T-helper 17 cell (primary cell): ENCODE measurements at regions not wholly inside any gene's neighbourhood (a gene's known extent, or its start where the extent isn't known, plus 50 kb on each side); places are given as distances from the start of the nearest gene placed in this dataset.

ENCODE experiments used
- ATAC-seq: fragments of 150-1000 bp; cut with Tn5 transposase; 2 replicates; pipeline ENCODE4 v1.10.0; 2021; ENCODE audit warnings: mild to moderate bottlenecking, moderate library complexity
- DNase-seq, 3 donors: peaks; one replicate each; pipeline versions ENCODE4 v3.0.0 to v3.0.0-alpha.2; 2020 to 2021
- H3K9me3 ChIP-seq: one replicate; pipeline ENCODE4 v1.7.0; 2013; ENCODE audit warnings: low read length, mild to moderate bottlenecking; ENCODE audit not compliant: control insufficient read depth, poor library complexity, severe bottlenecking
- H3K27ac Mint-ChIP-seq: one replicate; pipeline ENCODE4 v1.8.0; 2022; ENCODE audit warnings: mild to moderate bottlenecking, moderate library complexity, mixed read lengths
- H3K27me3 Mint-ChIP-seq: one replicate; pipeline ENCODE4 v1.8.0; 2022; ENCODE audit warnings: mixed read lengths
- H3K36me3 Mint-ChIP-seq: one replicate; pipeline ENCODE4 v1.8.0; 2022; ENCODE audit warnings: low read depth, mixed read lengths
- H3K4me1 Mint-ChIP-seq: one replicate; pipeline ENCODE4 v1.8.0; 2022; ENCODE audit warnings: mild to moderate bottlenecking, mixed read lengths
- H3K4me3 Mint-ChIP-seq: one replicate; pipeline ENCODE4 v1.8.0; 2022; ENCODE audit warnings: mild to moderate bottlenecking, moderate library complexity, mixed read lengths

DNA sequence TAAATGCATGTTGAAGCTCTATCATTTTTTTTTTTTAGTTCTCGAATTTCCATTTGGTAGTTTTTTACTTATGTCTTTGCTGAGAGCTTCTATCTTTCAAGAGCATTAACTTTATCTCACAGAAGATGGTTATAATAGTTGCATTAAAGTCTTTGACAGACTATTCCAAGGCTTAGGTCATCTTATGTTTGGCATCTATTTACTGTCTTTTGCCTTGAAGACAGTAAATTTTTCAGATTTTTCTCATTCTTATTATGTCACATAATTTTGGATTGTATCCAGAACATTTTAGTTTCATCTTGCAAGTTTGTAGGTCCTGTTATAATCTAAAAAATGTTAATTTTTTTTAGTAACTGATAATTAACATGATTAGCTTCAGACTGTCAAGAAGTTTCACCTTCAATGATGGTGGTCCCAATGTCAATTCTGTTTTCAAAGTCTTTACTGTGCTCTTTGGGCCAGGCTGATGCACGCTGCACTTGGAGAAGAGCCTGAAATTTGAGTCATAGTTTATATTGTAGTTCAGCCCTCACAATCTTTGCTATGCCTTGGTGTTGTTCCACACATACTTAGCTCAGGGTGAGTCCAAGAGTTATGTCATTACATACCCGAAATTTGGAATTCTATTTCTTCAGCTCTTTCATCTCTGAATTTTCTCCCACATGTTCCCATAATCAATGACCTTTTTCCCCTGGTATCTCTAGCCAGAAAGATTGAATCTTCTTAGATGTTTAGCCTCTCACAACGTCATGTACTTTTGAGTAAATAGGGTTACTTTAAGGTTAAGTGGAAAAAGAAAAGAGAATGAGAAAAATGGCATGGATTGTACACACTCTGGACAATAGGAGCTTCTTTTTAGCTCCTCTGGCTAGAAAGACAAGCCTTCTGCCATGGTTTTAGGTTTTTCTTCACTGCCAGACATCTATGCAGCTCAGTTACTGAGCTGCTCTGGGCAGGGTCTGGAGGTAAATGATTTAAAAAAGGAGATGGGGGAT, 110.3 kb upstream of the BTBD3 start:
- H3K36me3 Mint-ChIP-seq: no peaks in the 10 kb centered on the region
- H3K27ac Mint-ChIP-seq: no peak overlapping the region
- DNase-seq (no peak), ATAC-seq (no peak)
- no peaks in the 10 kb centered on the region for H3K4me1 Mint-ChIP-seq
- no peaks in the 10 kb centered on the region for H3K27me3 Mint-ChIP-seq
- no peaks in the 10 kb centered on the region for H3K9me3 ChIP-seq
- no peak overlapping the region for H3K4me3 Mint-ChIP-seq

DNA sequence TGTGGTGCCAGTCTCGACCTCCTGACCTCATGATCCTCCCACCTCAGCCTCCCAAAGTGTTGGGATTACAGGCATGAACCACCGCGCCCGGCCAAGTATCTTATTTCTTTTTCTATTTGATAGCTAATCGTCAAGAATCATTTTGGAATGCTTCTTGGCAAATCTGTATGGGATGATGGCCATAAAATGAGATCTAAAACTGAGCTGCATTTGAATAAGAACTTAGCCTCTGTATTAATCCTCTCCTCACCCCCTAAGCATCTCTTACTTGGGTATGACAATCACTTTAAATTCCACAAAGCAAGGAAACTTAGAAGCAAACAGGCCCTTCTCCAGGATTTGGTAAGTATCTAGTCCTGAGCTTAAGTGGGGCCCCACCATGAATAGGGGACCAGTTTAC, 108.9 kb upstream of the BTBD3 start:
- Mint-ChIP-seq H3K27ac (no peak overlapping the region), H3K4me3 (no peak overlapping the region), H3K27me3 (no peaks in the 10 kb centered on the region), H3K4me1 (no peaks in the 10 kb centered on the region), H3K36me3 (no peaks in the 10 kb centered on the region)
- ATAC-seq (no peak), DNase-seq (no peak)
- H3K9me3 ChIP-seq: no peaks in the 10 kb centered on the region

DNA sequence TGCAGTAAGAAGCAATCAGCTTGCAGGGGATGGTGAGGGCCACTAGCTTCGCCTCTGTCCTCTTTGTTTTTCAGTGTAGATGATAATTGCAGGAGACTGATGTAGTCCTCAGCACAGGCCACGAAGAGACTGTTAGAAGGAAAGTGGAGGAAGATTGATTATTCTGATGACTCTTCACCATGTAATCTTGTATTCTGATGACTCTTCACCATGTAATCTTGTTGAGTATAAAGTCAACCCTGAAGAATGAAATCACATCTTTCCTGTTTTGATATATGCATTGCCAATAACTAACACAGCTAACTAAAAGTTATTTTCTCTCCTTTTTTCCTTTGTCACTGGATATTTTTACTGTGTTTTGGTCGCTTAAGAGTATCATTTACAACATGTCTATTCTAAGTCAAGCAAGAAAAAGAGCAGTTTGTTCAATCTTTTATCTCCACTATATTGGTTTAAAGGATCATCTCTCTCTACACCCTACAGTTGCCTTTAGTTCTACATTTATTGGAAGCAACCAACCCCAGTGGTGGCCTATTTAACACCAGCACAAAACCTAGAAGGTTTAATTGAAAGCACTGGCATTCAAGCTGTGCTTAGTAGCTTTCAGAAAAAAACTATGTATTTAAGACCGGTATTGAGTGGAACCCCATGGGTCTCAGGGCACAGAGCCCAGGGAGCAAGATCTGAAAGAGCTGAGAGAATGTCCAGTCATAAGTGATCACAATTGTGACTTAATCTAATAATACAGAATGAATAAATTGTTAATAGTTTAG, 107.2 kb upstream of the BTBD3 start:
- no peaks in the 10 kb centered on the region for H3K36me3 Mint-ChIP-seq
- ATAC-seq: no peak
- H3K27me3 Mint-ChIP-seq: no peaks in the 10 kb centered on the region
- H3K27ac Mint-ChIP-seq: no peak overlapping the region
- DNase-seq: no peak
- H3K4me1 Mint-ChIP-seq: no peaks in the 10 kb centered on the region
- H3K9me3 ChIP-seq: no peaks in the 10 kb centered on the region
- no peak overlapping the region for H3K4me3 Mint-ChIP-seq

DNA sequence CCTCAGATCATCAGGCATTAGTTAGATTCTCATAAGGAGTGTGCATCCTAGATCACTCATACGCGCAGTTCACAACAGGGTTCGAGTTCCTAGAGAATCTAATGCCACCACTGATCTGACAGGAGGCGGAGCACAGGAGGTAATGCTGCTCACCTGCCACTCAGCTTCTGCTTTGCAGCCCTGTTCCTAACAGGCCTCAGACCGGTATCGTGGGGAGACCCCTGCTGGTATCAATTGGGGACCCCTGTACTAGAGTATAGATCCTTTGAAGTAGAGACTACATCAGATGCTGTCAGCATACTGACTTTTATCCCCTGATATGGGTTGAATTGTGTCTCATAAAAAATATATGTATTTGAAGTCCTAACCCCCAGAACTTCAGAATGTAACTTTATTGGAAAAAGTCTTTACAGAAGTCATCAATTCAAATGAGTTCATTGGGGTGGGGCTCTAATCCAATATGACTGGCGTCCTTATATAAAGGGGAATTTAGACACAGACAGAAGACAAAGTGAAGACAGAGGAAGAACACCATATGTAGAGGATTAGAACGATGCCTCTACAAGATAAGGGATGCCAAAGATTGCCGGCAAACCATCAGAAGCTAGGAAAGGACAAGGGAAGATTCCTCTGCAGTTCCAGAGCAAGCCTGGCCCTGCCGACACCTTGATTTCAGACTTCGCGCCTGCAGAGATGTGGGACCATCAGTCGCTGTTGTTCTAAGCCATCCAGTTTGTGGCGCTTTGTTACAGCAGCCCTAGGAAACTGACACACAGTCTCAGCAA, 104.4 kb upstream of the BTBD3 start:
- Mint-ChIP-seq H3K4me3 (no peak overlapping the region), H3K36me3 (no peaks in the 10 kb centered on the region), H3K27ac (no peak overlapping the region), H3K4me1 (no peaks in the 10 kb centered on the region), H3K27me3 (no peaks in the 10 kb centered on the region)
- no peaks in the 10 kb centered on the region for H3K9me3 ChIP-seq
- ATAC-seq (no peak), DNase-seq (no peak)

DNA sequence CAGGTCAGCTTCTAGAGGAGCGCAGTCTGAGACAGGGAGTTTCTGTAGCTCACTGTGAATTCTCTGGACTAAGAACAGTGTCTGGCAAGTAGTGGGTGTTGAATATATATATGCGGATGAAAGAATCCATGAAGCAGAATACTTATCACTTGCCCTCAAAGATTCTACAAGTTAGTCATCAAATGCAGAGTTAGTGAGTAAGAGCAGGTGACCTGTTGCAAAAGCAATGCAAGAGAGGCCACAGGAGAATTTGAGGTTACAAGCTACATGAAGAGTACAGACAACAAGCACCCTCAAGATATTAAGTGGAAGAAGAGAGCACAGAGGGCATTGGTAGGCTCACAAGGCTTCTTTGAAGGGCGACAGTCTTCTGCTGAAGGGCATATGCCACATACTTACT, 103.4 kb upstream of the BTBD3 start:
- no peaks in the 10 kb centered on the region for H3K4me1 Mint-ChIP-seq
- ATAC-seq: no peak

DNA sequence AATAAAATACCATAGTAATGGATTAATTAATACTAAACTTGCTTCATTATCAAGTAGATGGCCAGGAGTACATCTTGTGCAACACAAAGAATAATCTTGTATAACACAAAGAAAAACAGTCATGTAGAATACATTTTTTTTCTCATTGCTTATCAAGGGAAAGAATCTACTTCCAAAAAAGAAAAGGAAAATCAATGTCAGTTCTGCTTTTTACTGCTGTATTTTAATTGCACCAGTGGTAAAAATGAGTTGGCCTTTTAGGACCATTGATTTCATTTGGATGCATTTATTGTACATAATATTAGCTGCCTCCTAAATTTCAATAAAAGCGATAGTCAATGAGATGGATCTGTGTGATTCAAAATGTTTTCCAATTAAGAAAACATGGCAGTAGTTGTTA, 96.9 kb upstream of the BTBD3 start:
- DNase-seq (no peak), ATAC-seq (no peak)
- H3K4me3 Mint-ChIP-seq: no peak overlapping the region
- no peaks in the 10 kb centered on the region for H3K4me1 Mint-ChIP-seq
- H3K27me3 Mint-ChIP-seq: no peaks in the 10 kb centered on the region
- H3K27ac Mint-ChIP-seq: no peak overlapping the region
- H3K36me3 Mint-ChIP-seq: no peaks in the 10 kb centered on the region
- no peaks in the 10 kb centered on the region for H3K9me3 ChIP-seq

More for the DNA sequence above, 103.4 kb upstream of the BTBD3 start:
- H3K27ac Mint-ChIP-seq: no peak overlapping the region
- H3K9me3 ChIP-seq: no peaks in the 10 kb centered on the region
- no peak overlapping the region for H3K4me3 Mint-ChIP-seq
- H3K36me3 Mint-ChIP-seq: no peaks in the 10 kb centered on the region
- DNase-seq: no peak
- no peaks in the 10 kb centered on the region for H3K27me3 Mint-ChIP-seq

DNA sequence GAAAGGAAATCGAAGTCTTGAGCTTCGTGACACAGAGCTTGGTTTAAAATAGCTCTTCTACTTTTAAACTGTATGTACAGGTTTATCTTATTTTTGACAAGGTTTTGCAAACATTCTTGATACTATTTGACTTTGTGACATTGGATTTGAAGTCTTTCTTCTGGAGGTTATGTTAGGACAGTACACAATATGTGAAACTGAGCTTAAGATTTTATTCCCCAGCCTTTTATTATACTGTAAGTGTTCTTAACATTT, 95.2 kb upstream of the BTBD3 start:
- Mint-ChIP-seq H3K27ac (no peak overlapping the region), H3K36me3 (no peaks in the 10 kb centered on the region), H3K4me1 (no peaks in the 10 kb centered on the region), H3K4me3 (no peak overlapping the region), H3K27me3 (no peaks in the 10 kb centered on the region)
- DNase-seq (no peak), ATAC-seq (no peak)
- no peaks in the 10 kb centered on the region for H3K9me3 ChIP-seq

DNA sequence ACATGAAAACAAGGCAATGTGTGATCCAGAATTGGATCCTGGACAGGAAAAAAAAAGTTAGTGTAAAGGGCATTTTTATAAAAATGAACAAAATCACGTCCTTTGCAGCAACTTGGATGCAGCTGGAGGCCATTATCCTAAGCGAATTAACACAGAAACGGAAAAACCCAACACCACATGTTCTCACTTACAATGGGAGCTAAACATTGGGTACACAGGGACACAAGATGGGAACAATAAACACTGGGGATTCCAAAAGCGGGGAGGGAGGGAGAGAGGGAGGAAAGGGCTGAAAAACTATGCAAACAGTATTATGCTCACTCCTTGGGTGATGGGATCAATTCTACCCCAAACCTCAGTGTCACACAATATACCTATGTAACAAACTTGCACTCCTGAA, 91.4 kb upstream of the BTBD3 start:
- no peaks in the 10 kb centered on the region for H3K9me3 ChIP-seq
- no peaks in the 10 kb centered on the region for H3K4me1 Mint-ChIP-seq
- no peaks in the 10 kb centered on the region for H3K27me3 Mint-ChIP-seq
- H3K36me3 Mint-ChIP-seq: no peaks in the 10 kb centered on the region
- DNase-seq (no peak), ATAC-seq (no peak)
- H3K4me3 Mint-ChIP-seq: no peak overlapping the region
- no peak overlapping the region for H3K27ac Mint-ChIP-seq

DNA sequence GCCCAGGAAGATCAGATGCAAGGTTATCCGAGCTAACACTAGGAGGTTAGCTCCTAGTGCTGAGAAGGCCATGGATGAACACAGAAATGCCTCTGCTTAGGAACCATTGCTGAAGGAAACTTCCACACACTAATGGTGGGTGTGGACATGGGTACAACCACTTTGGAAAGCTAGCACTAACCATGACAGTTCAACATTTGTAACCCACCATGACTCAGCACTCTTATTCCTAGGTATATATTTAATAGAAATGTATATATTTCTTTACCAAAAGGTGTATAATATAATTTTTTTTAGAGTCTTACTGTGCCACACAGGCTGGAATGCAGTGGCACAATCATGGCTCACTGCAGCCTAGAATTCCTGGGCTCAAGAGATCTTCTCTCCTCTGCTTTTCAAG, 85.3 kb upstream of the BTBD3 start:
- no peak for ATAC-seq
- no peak for DNase-seq
- no peak overlapping the region for H3K4me3 Mint-ChIP-seq
- H3K4me1 Mint-ChIP-seq: no peaks in the 10 kb centered on the region
- H3K27me3 Mint-ChIP-seq: no peaks in the 10 kb centered on the region
- no peaks in the 10 kb centered on the region for H3K36me3 Mint-ChIP-seq
- no peaks in the 10 kb centered on the region for H3K9me3 ChIP-seq
- H3K27ac Mint-ChIP-seq: no peak overlapping the region

DNA sequence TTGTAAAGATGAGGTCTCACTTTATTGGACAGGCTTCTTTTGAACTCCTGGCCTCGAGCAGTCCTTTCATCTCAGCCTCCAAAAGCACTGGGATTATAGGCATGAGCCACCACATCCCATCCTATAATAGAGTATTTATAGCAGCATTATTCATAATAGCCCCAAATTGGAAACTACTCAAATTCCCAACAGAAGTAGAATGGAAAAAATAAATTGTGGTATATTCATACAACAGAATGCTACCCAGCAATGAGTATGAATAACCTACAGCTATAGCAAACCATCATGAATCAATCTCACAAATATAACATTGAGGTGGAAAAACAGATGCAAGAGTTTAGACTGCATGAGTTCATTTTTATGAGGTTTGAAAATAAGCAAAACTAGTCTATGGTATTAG, 84.8 kb upstream of the BTBD3 start:
- no peaks in the 10 kb centered on the region for H3K27me3 Mint-ChIP-seq
- no peak overlapping the region for H3K4me3 Mint-ChIP-seq
- no peaks in the 10 kb centered on the region for H3K36me3 Mint-ChIP-seq
- ATAC-seq: no peak
- H3K9me3 ChIP-seq: no peaks in the 10 kb centered on the region
- DNase-seq: no peak
- no peaks in the 10 kb centered on the region for H3K4me1 Mint-ChIP-seq
- H3K27ac Mint-ChIP-seq: no peak overlapping the region

DNA sequence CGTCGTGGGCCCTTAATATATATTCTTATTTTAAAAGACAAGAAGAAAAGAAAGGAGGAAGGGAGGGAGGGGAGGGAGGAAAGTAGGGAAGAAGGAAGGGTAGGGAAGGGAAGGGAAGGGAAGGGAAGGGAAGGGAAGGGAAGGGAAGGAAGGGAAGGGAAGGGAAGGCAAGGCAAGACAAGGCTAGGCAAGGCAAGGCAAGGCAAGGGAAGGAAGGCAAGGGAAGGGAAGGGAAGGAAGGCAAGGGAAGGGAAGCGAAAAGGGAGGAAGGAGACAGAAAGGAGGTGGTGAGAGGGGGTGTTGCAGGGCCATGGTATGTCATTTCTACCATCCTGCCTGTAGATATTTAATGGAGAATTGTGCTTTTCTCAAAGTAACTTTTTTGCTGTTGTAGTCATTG, 83.9 kb upstream of the BTBD3 start:
- ATAC-seq (no peak), DNase-seq (no peak)
- H3K4me3 Mint-ChIP-seq: no peak overlapping the region
- H3K4me1 Mint-ChIP-seq: no peaks in the 10 kb centered on the region
- no peaks in the 10 kb centered on the region for H3K27me3 Mint-ChIP-seq
- no peaks in the 10 kb centered on the region for H3K36me3 Mint-ChIP-seq
- H3K9me3 ChIP-seq: no peaks in the 10 kb centered on the region
- no peak overlapping the region for H3K27ac Mint-ChIP-seq

DNA sequence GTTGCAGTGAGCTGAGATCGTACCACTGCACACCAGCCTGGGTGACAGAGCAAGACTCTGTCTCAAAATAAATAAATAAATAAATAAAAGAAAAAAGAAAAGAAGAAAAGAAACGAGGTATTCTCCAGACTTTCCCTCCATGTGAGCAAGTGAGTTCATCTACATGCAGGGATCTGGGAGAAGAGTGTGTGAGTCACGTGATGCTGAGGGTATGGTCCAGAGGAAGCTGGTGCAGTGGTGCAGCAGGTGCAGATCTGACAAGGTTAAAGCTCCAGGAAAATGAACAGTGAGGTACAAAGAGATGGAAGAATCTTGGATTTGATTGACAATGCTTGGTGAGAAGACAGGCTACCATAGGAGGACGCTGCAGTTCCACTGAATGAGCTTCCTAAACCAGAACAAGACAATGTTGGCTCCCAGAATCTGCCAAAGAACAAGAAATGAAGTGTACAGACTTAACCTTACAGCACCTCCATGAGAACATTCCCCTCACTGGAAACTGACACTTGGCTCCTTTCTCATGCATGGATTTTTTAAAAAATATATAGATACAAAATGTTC, 79.5 kb upstream of the BTBD3 start:
- no peak for DNase-seq
- Mint-ChIP-seq H3K27me3 (no peaks in the 10 kb centered on the region), H3K4me3 (no peak overlapping the region), H3K36me3 (no peaks in the 10 kb centered on the region), H3K4me1 (no peaks in the 10 kb centered on the region), H3K27ac (no peak overlapping the region)
- no peaks in the 10 kb centered on the region for H3K9me3 ChIP-seq
- ATAC-seq: no peak

DNA sequence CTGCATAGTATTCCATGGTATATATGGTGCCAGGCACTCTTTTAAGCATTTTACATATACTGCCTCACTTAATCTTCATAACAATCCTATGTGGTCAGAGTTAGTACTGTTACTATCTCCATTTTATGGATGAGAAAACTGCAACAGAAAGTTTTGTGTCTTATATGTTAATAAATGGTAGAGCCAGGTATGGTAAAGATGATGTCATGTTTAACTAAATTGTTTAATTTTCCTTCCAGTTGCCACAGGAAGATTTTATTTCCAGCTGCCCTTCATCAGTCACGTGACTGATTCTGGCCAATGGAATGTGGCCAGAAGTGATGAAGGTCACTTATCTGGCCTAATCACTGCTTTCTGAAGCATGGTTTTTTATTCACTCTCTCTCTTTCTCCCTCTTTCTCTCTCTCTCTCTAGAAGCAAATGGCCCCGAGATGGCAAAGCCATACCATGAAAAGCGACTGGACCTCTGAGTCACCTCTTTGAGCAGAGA, 75.7 kb upstream of the BTBD3 start:
- Mint-ChIP-seq H3K4me1 (no peaks in the 10 kb centered on the region), H3K36me3 (no peaks in the 10 kb centered on the region), H3K27me3 (no peaks in the 10 kb centered on the region)

More for the DNA sequence above, 75.7 kb upstream of the BTBD3 start:
- DNase-seq: no peak
- no peak for ATAC-seq
- H3K4me3 Mint-ChIP-seq: no peak overlapping the region
- H3K27ac Mint-ChIP-seq: no peak overlapping the region
- no peaks in the 10 kb centered on the region for H3K9me3 ChIP-seq
